Fibroblast of lung (primary cell): ENCODE measurements at regions not wholly inside any gene's neighbourhood (a gene's known extent, or its start where the extent isn't known, plus 50 kb on each side); places are given as distances from the start of the nearest gene placed in this dataset.

ENCODE experiments used
- DNase-seq, 2 donors: peaks; one replicate each; pipeline versions ENCODE4 v3.0.0 to v3.0.0-alpha.2; 2010; ENCODE audit warnings: low read depth in 2 of 2
- H2AFZ ChIP-seq: 2 replicates; pipeline ENCODE4 v1.5.1; 2012; ENCODE audit warnings: low read length, control low read depth, inconsistent platforms
- H3K27ac ChIP-seq: 2 replicates; pipeline ENCODE4 v1.5.1; 2011; ENCODE audit warnings: low read length, control low read depth; ENCODE audit not compliant: insufficient read depth
- H3K27me3 ChIP-seq: 2 replicates; pipeline ENCODE4 v1.5.1; 2011; ENCODE audit warnings: mild to moderate bottlenecking, low read length; ENCODE audit not compliant: control insufficient read depth, insufficient read depth
- H3K36me3 ChIP-seq: 2 replicates; pipeline ENCODE4 v1.5.1; 2011; ENCODE audit warnings: low read length; ENCODE audit not compliant: control insufficient read depth, insufficient read depth
- H3K4me1 ChIP-seq: 2 replicates; pipeline ENCODE4 v1.5.1; 2011; ENCODE audit warnings: low read length; ENCODE audit not compliant: control insufficient read depth, insufficient read depth; ENCODE audit errors: extremely low read depth
- H3K4me2 ChIP-seq: 2 replicates; pipeline ENCODE4 v1.5.1; 2011; ENCODE audit warnings: low read length, control low read depth; ENCODE audit not compliant: insufficient read depth; ENCODE audit errors: extremely low read depth
- H3K4me3 ChIP-seq, 4 experiments: fragments of 200-600 bp in 1 of 4; sonication (generic) in 1 of 4; replicated peaks in 1 of 4; 2 replicates each; pipeline ENCODE4 v1.5.1; 2011 to 2016; ENCODE audit warnings: low read length in 4 of 4, low read depth in 3 of 4, mild to moderate bottlenecking in 3 of 4, control low read depth in 2 of 4, inconsistent platforms in 1 of 4, mixed read lengths in 1 of 4; ENCODE audit not compliant: insufficient read depth in 1 of 4; ENCODE audit errors: control extremely low read depth in 1 of 4
- H3K79me2 ChIP-seq: 2 replicates; pipeline ENCODE4 v1.5.1; 2012; ENCODE audit warnings: mild to moderate bottlenecking, low read length, inconsistent platforms; ENCODE audit not compliant: control insufficient read depth, insufficient read depth
- H3K9ac ChIP-seq: 2 replicates; pipeline ENCODE4 v1.5.1; 2011; ENCODE audit warnings: mild to moderate bottlenecking, low read length, control low read depth; ENCODE audit not compliant: insufficient read depth
- H3K9me3 ChIP-seq: 2 replicates; pipeline ENCODE4 v1.5.1; 2012; ENCODE audit warnings: low read depth, low read length; ENCODE audit not compliant: control insufficient read depth, insufficient read depth
- H4K20me1 ChIP-seq: 2 replicates; pipeline ENCODE4 v1.5.1; 2011; ENCODE audit warnings: low read length; ENCODE audit not compliant: control insufficient read depth, insufficient read depth; ENCODE audit errors: extremely low read depth
- CTCF ChIP-seq, 2 donors: IDR thresholded peaks in 1 of 2; conservative IDR thresholded peaks in 1 of 2; 1 replicate in 1 of 2; 2 replicates in 1 of 2; pipeline ENCODE4 v1.5.1; 2011 to 2012; ENCODE audit warnings: low read length in 2 of 2, control low read depth in 1 of 2, inconsistent platforms in 1 of 2, low read depth in 1 of 2, mild to moderate bottlenecking in 1 of 2
- EZH2 ChIP-seq: IDR thresholded peaks from 2 replicates; pipeline ENCODE4 v1.5.1; 2012; ENCODE audit warnings: low read length, control low read depth, mild to moderate bottlenecking; ENCODE audit errors: missing control alignments

- Histone ChIP-seq H2AFZ (no peak overlapping the region), H3K36me3 (no peaks in the 10 kb centered on the region), H3K79me2 (no peaks in the 10 kb centered on the region), H4K20me1 (no peaks in the 10 kb centered on the region), H3K27me3 (no peaks in the 10 kb centered on the region), H3K4me3 (no peak overlapping the region), H3K4me1 (no peaks in the 10 kb centered on the region), H3K4me2 (no peak overlapping the region), H3K9ac (no peak overlapping the region), H3K9me3 (no peaks in the 10 kb centered on the region), H3K27ac (no peak overlapping the region)
- DNase-seq, result no peak
- TF ChIP-seq EZH2 (no peak), CTCF (conservative IDR thresholded peaks at IDR 0.05 in 1 of 2, IDR thresholded peaks at IDR 0.05 in 1 of 2; ENCODE audit: low read depth in 1 of 2, low read length in 2 of 2) (no peak)
These were observed 162.3 kb upstream of the ZSWIM2 start for GRCh38 chr2:187011206-187011832.

GRCh38 chr2:187009483-187010239, 160.7 kb upstream of the ZSWIM2 start:
- TF ChIP-seq CTCF (conservative IDR thresholded peaks at IDR 0.05 in 1 of 2, IDR thresholded peaks at IDR 0.05 in 1 of 2; ENCODE audit: low read depth in 1 of 2, low read length in 2 of 2) (no peak), EZH2 (no peak)
- no peak overlapping the region for H3K9ac ChIP-seq
- no peaks in the 10 kb centered on the region for H3K79me2 ChIP-seq

GRCh38 chr2:187008111-187008510, 159.1 kb upstream of the ZSWIM2 start:
- H3K4me2 ChIP-seq, result no peak overlapping the region
- no peak overlapping the region for H3K4me3 ChIP-seq
- H2AFZ ChIP-seq, result no peak overlapping the region
- no peaks in the 10 kb centered on the region for H3K27me3 ChIP-seq
- no peak overlapping the region for H3K27ac ChIP-seq
- H3K9ac ChIP-seq, result no peak overlapping the region
- no peaks in the 10 kb centered on the region for H3K9me3 ChIP-seq
- TF ChIP-seq CTCF (conservative IDR thresholded peaks at IDR 0.05 in 1 of 2, IDR thresholded peaks at IDR 0.05 in 1 of 2; ENCODE audit: low read depth in 1 of 2, low read length in 2 of 2) (no peak), EZH2 (no peak)
- peak; percentile 75 to 83 for DNase-seq
- H3K4me1 ChIP-seq, result no peaks in the 10 kb centered on the region
- no peaks in the 10 kb centered on the region for H3K36me3 ChIP-seq
- no peaks in the 10 kb centered on the region for H3K79me2 ChIP-seq
- no peaks in the 10 kb centered on the region for H4K20me1 ChIP-seq

More at GRCh38 chr2:187009483-187010239, 160.7 kb upstream of the ZSWIM2 start:
- no peak for DNase-seq
- Histone ChIP-seq H3K4me3 (no peak overlapping the region), H2AFZ (no peak overlapping the region), H3K36me3 (no peaks in the 10 kb centered on the region), H3K27me3 (no peaks in the 10 kb centered on the region), H4K20me1 (no peaks in the 10 kb centered on the region), H3K9me3 (no peaks in the 10 kb centered on the region), H3K4me2 (no peak overlapping the region), H3K4me1 (no peaks in the 10 kb centered on the region), H3K27ac (no peak overlapping the region)
